ENCODE measurements at regions not wholly inside any gene's neighbourhood (a gene's known extent, or its start where the extent isn't known, plus 50 kb on each side); places are given as distances from the start of the nearest gene placed in this dataset.

- Mint-ChIP-seq H3K27ac (peak overlapping the region in 1 of 6 donors; percentile 38), H3K4me1 (peaks cover 14 to 18% of the 10 kb centered on the region in 2 donors), H3K9me3 (peaks cover 0 to 2% (median 0%) of the 10 kb centered on the region in 6 donors), H3K36me3 (peaks cover 0 to 3% (median 0%) of the 10 kb centered on the region in 3 donors), H3K4me3 (no peak overlapping the region), H3K27me3 (ENCODE audit: low read depth in 3 of 3) (peaks cover 0 to 7% (median 2%) of the 10 kb centered on the region in 3 donors)
- DNase-seq, result no peak
Measured at GRCh38 chr4:152010710-152011079, 249.9 kb upstream of the GATB start.

- Mint-ChIP-seq H3K9me3 (peaks cover 0 to 2% (median 0%) of the 10 kb centered on the region in 6 donors), H3K27me3 (ENCODE audit: low read depth in 3 of 3) (peaks cover 0 to 7% (median 2%) of the 10 kb centered on the region in 3 donors), H3K36me3 (peaks cover 0 to 3% (median 0%) of the 10 kb centered on the region in 3 donors), H3K4me3 (no peak overlapping the region), H3K27ac (no peak overlapping the region), H3K4me1 (peaks cover 14 to 18% of the 10 kb centered on the region in 2 donors)
- no peak for DNase-seq
Measured at GRCh38 chr4:152009983-152010709, 249.3 kb upstream of the GATB start.

GRCh38 chr4:152009031-152009670, 248.3 kb upstream of the GATB start:
- peaks cover 0 to 3% (median 0%) of the 10 kb centered on the region in 3 donors for H3K36me3 Mint-ChIP-seq
- peaks cover 2 to 7% (median 3%) of the 10 kb centered on the region in 3 donors for H3K27me3 Mint-ChIP-seq (ENCODE audit: low read depth in 3 of 3)
- H3K4me1 Mint-ChIP-seq, result peaks cover 8 to 11% of the 10 kb centered on the region in 2 donors
- H3K27ac Mint-ChIP-seq, result no peak overlapping the region
- no peak for DNase-seq
- no peak overlapping the region for H3K4me3 Mint-ChIP-seq
- H3K9me3 Mint-ChIP-seq, result peaks cover 0 to 2% (median 0%) of the 10 kb centered on the region in 6 donors

- H3K4me1 Mint-ChIP-seq, result no peaks in the 10 kb centered on the region
- peaks cover 0 to 2% (median 0%) of the 10 kb centered on the region in 6 donors for H3K9me3 Mint-ChIP-seq
- H3K36me3 Mint-ChIP-seq, result peaks cover 0 to 3% (median 0%) of the 10 kb centered on the region in 3 donors
- H3K27ac Mint-ChIP-seq, result no peak overlapping the region
- no peak for DNase-seq
- H3K4me3 Mint-ChIP-seq, result no peak overlapping the region
- peaks cover 3 to 11% (median 8%) of the 10 kb centered on the region in 3 donors for H3K27me3 Mint-ChIP-seq (ENCODE audit: low read depth in 3 of 3)
Measured at GRCh38 chr4:152007111-152007510, 246.3 kb upstream of the GATB start.

- Mint-ChIP-seq H3K27ac (no peak overlapping the region), H3K9me3 (peaks cover 0 to 2% (median 0%) of the 10 kb centered on the region in 6 donors), H3K36me3 (peaks cover 0 to 3% (median 0%) of the 10 kb centered on the region in 3 donors), H3K4me1 (no peaks in the 10 kb centered on the region), H3K4me3 (no peak overlapping the region), H3K27me3 (ENCODE audit: low read depth in 3 of 3) (peaks cover 3 to 8% (median 6%) of the 10 kb centered on the region in 3 donors)
- DNase-seq, result no peak
Measured at GRCh38 chr4:152004801-152005200, 244.0 kb upstream of the GATB start.

- Mint-ChIP-seq H3K27ac (no peak overlapping the region), H3K27me3 (ENCODE audit: low read depth in 3 of 3) (peaks cover 3 to 7% (median 6%) of the 10 kb centered on the region in 3 donors), H3K36me3 (no peaks in the 10 kb centered on the region), H3K4me3 (no peak overlapping the region), H3K4me1 (no peaks in the 10 kb centered on the region), H3K9me3 (no peaks in the 10 kb centered on the region)
- no peak for DNase-seq
Measured at GRCh38 chr4:152000518-152000917, 239.7 kb upstream of the GATB start.

- H3K4me1 Mint-ChIP-seq, result peaks cover 5% of the 10 kb centered on the region in 2 donors
- H3K9me3 Mint-ChIP-seq, result no peaks in the 10 kb centered on the region
- no peak overlapping the region for H3K27ac Mint-ChIP-seq
- no peaks in the 10 kb centered on the region for H3K36me3 Mint-ChIP-seq
- no peak overlapping the region for H3K4me3 Mint-ChIP-seq
- H3K27me3 Mint-ChIP-seq (ENCODE audit: low read depth in 3 of 3), result peaks cover 0 to 6% (median 5%) of the 10 kb centered on the region in 3 donors
- no peak for DNase-seq
Measured at GRCh38 chr4:151998723-151999122, 237.9 kb upstream of the GATB start.

GRCh38 chr4:151997461-151997860, 236.7 kb upstream of the GATB start:
- no peak overlapping the region for H3K4me3 Mint-ChIP-seq

GRCh38 chr4:151994429-151994828, 233.6 kb upstream of the GATB start:
- H3K9me3 Mint-ChIP-seq, result no peaks in the 10 kb centered on the region
- H3K4me3 Mint-ChIP-seq, result no peak overlapping the region
- peaks cover 34 to 38% of the 10 kb centered on the region in 2 donors for H3K4me1 Mint-ChIP-seq
- no peak for DNase-seq
- no peaks in the 10 kb centered on the region for H3K36me3 Mint-ChIP-seq
- no peak overlapping the region for H3K27ac Mint-ChIP-seq
- H3K27me3 Mint-ChIP-seq (ENCODE audit: low read depth in 3 of 3), result peaks cover 0 to 3% (median 0%) of the 10 kb centered on the region in 3 donors

More at GRCh38 chr4:151997461-151997860, 236.7 kb upstream of the GATB start:
- DNase-seq, result no peak
- Mint-ChIP-seq H3K36me3 (no peaks in the 10 kb centered on the region), H3K9me3 (no peaks in the 10 kb centered on the region), H3K27ac (no peak overlapping the region), H3K4me1 (peaks cover 18% of the 10 kb centered on the region in 2 donors), H3K27me3 (ENCODE audit: low read depth in 3 of 3) (peaks cover 0 to 3% (median 0%) of the 10 kb centered on the region in 3 donors)

- Mint-ChIP-seq H3K4me3 (peak overlapping the region in 3 of 5 donors; percentile 10 to 51 (median 21)), H3K27ac (peak overlapping the region in 1 of 6 donors; percentile 47), H3K9me3 (no peaks in the 10 kb centered on the region), H3K27me3 (ENCODE audit: low read depth in 3 of 3) (peaks cover 0 to 3% (median 0%) of the 10 kb centered on the region in 3 donors), H3K4me1 (peaks cover 34 to 38% of the 10 kb centered on the region in 2 donors), H3K36me3 (no peaks in the 10 kb centered on the region)
- DNase-seq, result no peak
Measured at GRCh38 chr4:151993521-151993920, 232.7 kb upstream of the GATB start.

GRCh38 chr4:151992332-151993154, 231.7 kb upstream of the GATB start:
- no peaks in the 10 kb centered on the region for H3K36me3 Mint-ChIP-seq
- no peak overlapping the region for H3K4me3 Mint-ChIP-seq
- peak overlapping the region in 1 of 6 donors; percentile 6 for H3K27ac Mint-ChIP-seq
- peaks cover 0 to 3% (median 0%) of the 10 kb centered on the region in 3 donors for H3K27me3 Mint-ChIP-seq (ENCODE audit: low read depth in 3 of 3)
- H3K9me3 Mint-ChIP-seq, result no peaks in the 10 kb centered on the region
- H3K4me1 Mint-ChIP-seq, result peaks cover 34 to 38% of the 10 kb centered on the region in 2 donors
- no peak for DNase-seq

- H3K36me3 Mint-ChIP-seq, result no peaks in the 10 kb centered on the region
- H3K4me3 Mint-ChIP-seq, result peak overlapping the region in 2 of 5 donors; percentile 20 to 39
- no peaks in the 10 kb centered on the region for H3K9me3 Mint-ChIP-seq
- H3K27ac Mint-ChIP-seq, result peak overlapping the region in 4 of 6 donors; percentile 17 to 70 (median 56)
- peaks cover 34 to 38% of the 10 kb centered on the region in 2 donors for H3K4me1 Mint-ChIP-seq
- DNase-seq, result peak in 2 of 3 donors; percentile 8
- peaks cover 0 to 3% (median 0%) of the 10 kb centered on the region in 3 donors for H3K27me3 Mint-ChIP-seq (ENCODE audit: low read depth in 3 of 3)
Measured at GRCh38 chr4:151991884-151992167, 231.0 kb upstream of the GATB start.

GRCh38 chr4:151991001-151991883, 230.4 kb upstream of the GATB start:
- Mint-ChIP-seq H3K36me3 (no peaks in the 10 kb centered on the region), H3K4me1 (peaks cover 34 to 38% of the 10 kb centered on the region in 2 donors), H3K9me3 (no peaks in the 10 kb centered on the region), H3K27me3 (ENCODE audit: low read depth in 3 of 3) (peaks cover 0 to 3% (median 3%) of the 10 kb centered on the region in 3 donors), H3K27ac (peak overlapping the region in 5 of 6 donors; percentile 6 to 77 (median 51)), H3K4me3 (peak overlapping the region in 4 of 5 donors; percentile 17 to 39 (median 24))
- no peak for DNase-seq

Data from immature natural killer cell (primary cell).